Bronchial epithelial cell (primary cell): ENCODE measurements at regions not wholly inside any gene's neighbourhood (a gene's known extent, or its start where the extent isn't known, plus 50 kb on each side); places are given as distances from the start of the nearest gene placed in this dataset.

Source experiments
- DNase-seq: peaks from one replicate; pipeline ENCODE4 v3.0.0-alpha.2; 2010; ENCODE audit warnings: low read depth
- FAIRE-seq: peaks from 2 replicates; lab custom pipeline; 2011; peaks lifted over from hg19 to GRCh38; lab: Jason Lieb, UNC
- H3K27me3 ChIP-seq: 2 replicates; pipeline ENCODE4 v1.5.1; 2011; ENCODE audit warnings: low read length; ENCODE audit not compliant: control insufficient read depth, insufficient read depth
- H3K36me3 ChIP-seq: 2 replicates; pipeline ENCODE4 v1.5.1; 2011; ENCODE audit warnings: low read length; ENCODE audit not compliant: control insufficient read depth, insufficient read depth
- H3K4me3 ChIP-seq: 2 replicates; pipeline ENCODE4 v1.5.1; 2011; ENCODE audit warnings: mild to moderate bottlenecking, low read depth, low read length, control low read depth
- TF ChIP-seq, protein P1 (sequence below): IDR thresholded peaks from 2 replicates; pipeline ENCODE4 v1.5.1; 2011; ENCODE audit warnings: mild to moderate bottlenecking, moderate library complexity, low read length, control low read depth, inconsistent platforms; ENCODE audit not compliant: insufficient read depth, severe bottlenecking

DNA sequence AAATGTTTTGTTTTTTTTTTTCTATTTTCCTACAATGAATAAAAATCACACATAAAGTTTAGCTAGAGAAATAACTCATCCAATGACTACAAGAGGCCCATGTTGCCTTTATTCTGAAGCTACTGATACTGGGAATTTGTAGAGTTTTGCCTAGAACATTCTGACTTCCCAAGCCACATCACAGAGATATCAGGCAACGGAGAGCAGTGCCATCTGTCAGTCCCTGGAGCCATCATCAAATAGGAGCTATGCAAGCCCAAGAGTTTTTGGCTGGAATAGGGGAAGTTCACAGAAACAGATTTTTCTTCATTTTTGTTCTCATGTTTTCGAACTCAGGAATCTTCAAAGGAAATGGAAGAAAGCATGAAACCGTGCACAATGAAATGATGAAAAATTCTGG, 896.6 kb downstream of the TLE1 start:
- Histone ChIP-seq H3K4me3 (no peak overlapping the region), H3K36me3 (no peaks in the 10 kb centered on the region), H3K27me3 (no peaks in the 10 kb centered on the region)
- TF ChIP-seq, protein P1, sequence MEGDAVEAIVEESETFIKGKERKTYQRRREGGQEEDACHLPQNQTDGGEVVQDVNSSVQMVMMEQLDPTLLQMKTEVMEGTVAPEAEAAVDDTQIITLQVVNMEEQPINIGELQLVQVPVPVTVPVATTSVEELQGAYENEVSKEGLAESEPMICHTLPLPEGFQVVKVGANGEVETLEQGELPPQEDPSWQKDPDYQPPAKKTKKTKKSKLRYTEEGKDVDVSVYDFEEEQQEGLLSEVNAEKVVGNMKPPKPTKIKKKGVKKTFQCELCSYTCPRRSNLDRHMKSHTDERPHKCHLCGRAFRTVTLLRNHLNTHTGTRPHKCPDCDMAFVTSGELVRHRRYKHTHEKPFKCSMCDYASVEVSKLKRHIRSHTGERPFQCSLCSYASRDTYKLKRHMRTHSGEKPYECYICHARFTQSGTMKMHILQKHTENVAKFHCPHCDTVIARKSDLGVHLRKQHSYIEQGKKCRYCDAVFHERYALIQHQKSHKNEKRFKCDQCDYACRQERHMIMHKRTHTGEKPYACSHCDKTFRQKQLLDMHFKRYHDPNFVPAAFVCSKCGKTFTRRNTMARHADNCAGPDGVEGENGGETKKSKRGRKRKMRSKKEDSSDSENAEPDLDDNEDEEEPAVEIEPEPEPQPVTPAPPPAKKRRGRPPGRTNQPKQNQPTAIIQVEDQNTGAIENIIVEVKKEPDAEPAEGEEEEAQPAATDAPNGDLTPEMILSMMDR: no peak
- FAIRE-seq: no peak
- no peak for DNase-seq

- no peaks in the 10 kb centered on the region for H3K27me3 ChIP-seq
- H3K4me3 ChIP-seq: no peak overlapping the region
- DNase-seq: no peak
- no peaks in the 10 kb centered on the region for H3K36me3 ChIP-seq
- TF ChIP-seq, protein P1: no peak
- FAIRE-seq: no peak
These were observed 897.5 kb downstream of the TLE1 start for GRCh38 chr9:80791836-80792235.

DNA sequence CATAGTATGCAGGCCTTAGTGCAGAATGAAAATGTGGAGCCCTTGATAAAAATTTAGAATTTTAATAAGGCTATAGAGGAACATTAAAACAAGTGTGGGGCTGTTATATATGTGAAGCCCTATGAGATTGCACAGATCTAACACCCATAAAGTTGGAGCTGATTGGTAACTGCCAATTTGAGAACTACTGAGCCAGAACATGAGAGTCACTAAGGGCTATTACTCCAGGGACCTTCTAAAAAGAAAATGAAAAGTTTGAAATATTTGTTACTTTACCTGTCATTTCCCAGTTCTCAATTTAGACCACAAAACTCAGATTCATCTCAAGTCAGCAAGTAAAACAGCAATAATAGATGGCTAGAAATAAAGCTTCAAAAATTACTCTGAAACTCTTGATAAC, 898.6 kb downstream of the TLE1 start:
- H3K4me3 ChIP-seq: no peak overlapping the region
- TF ChIP-seq, protein P1: no peak
- no peaks in the 10 kb centered on the region for H3K27me3 ChIP-seq
- no peaks in the 10 kb centered on the region for H3K36me3 ChIP-seq
- FAIRE-seq: no peak
- no peak for DNase-seq

- DNase-seq: no peak
- no peak for FAIRE-seq
- Histone ChIP-seq H3K27me3 (no peaks in the 10 kb centered on the region), H3K36me3 (no peaks in the 10 kb centered on the region), H3K4me3 (no peak overlapping the region)
- TF ChIP-seq, protein P1: no peak
These were observed 899.5 kb downstream of the TLE1 start for GRCh38 chr9:80789831-80790230.

GRCh38 chr9:80787636-80788035, 901.7 kb downstream of the TLE1 start:
- TF ChIP-seq, protein P1: no peak
- no peak for FAIRE-seq
- peak; percentile 30 for DNase-seq
- H3K4me3 ChIP-seq: no peak overlapping the region
- no peaks in the 10 kb centered on the region for H3K36me3 ChIP-seq
- no peaks in the 10 kb centered on the region for H3K27me3 ChIP-seq

- Histone ChIP-seq H3K36me3 (no peaks in the 10 kb centered on the region), H3K4me3 (no peak overlapping the region), H3K27me3 (no peaks in the 10 kb centered on the region)
- DNase-seq (no peak), FAIRE-seq (no peak)
- TF ChIP-seq, protein P1: no peak
These were observed 904.7 kb downstream of the TLE1 start for GRCh38 chr9:80784647-80785046.
